ENCODE measurements at regions not wholly inside any gene's neighbourhood (a gene's known extent, or its start where the extent isn't known, plus 50 kb on each side); places are given as distances from the start of the nearest gene placed in this dataset.
"Not testable (repeated sequence)": the region's sequence is repeated elsewhere in the genome, so short reads cannot be mapped to it uniquely, and the experiment has no call there.

DNA sequence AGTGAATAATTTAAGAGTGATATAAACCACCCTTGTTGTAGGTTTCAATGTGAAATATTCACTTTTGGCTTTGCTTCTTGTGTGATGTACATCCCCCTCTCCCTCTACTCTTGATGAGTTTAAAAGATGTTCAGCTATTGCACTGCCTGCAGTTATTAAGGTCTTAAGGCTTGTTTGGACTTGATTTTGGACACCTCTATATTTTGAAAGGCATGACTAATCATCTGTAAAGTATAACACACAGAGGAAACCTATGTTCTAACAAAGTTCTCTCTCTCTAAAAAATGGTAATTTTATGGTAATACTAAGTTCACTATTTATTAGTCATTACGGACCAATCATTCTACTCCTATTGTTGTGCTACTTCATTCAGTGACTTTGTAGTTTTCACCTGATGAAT is 1719.9 kb downstream of the GRIK2 start:
- no peak for DNase-seq

DNA sequence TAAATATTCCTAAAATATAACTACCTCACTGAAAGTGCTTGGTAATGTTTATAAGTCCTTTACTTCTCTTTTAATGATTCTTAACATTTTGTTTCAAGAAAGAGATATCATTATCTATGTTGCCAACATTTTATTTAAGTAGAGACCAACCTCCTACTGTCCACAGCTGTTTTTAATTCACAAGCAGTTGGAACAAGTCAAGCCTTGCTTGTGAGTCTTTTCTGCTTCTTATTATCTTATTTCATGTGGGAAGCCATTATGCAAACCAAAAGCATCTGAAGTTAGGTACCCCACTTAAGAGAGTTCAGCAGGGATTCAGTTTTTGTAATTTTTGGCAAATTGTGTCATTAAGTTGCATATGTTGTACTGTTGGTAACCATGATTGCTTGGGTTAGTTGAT is 1714.5 kb downstream of the GRIK2 start:
- no peak for DNase-seq

DNA sequence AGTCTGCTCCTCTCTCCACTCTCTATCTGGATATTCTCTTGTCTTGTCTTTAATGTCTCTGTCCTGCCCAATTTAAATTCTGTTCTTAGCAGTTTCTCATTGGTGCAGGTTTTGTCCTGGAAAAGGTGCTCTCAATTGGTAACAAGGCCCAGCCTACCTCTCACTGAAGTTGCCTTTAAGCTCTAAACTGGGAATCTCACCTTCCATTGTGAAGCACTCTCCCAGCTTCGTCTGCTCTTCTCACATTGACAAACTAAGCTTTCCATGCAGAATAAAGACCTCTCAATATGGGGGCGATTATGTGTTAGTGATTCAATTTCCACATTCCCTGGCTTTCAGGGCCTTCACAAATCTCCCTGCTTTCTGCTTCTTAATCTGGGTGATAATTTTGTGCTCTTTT is 1712.2 kb downstream of the GRIK2 start:
- DNase-seq: no peak

DNA sequence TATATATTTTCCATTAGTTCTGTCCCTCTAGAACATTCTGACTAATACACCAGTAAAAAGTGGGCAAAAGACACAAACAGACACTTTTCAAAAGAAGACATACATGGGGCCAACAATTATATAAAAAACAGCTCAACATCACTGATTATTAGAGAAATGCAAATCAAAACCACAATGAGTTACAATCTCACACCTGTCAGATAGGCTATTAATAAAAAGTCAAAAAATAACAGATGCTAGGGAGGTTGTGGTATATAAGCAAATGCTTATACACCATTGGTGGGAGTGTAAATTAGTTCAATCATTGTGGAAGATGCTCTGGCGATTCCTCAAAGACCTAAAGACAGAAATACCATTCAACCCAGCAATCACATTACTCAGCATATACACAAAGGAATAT is 1707.8 kb downstream of the GRIK2 start:
- no peak for DNase-seq

DNA sequence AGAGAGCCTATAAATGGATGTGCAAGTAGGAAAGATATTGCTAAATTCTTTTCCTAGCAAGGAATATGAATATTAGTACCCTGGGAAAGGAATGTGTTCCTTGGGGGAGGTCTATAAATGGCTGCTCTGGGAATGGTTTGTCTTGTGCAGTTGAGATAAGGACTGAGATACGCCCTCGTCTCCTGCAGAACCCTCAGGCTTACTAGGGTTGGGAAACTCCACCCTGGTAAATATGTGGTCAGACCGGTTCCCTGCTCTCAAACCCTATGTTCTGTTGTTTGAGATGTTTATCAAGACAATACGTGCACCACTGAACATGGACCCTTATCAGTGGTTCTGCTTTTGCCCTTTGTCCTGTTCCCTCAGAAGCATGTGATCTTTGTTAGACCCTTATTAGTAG is 1698.9 kb downstream of the GRIK2 start:
- DNase-seq: not testable (repeated sequence)

DNA sequence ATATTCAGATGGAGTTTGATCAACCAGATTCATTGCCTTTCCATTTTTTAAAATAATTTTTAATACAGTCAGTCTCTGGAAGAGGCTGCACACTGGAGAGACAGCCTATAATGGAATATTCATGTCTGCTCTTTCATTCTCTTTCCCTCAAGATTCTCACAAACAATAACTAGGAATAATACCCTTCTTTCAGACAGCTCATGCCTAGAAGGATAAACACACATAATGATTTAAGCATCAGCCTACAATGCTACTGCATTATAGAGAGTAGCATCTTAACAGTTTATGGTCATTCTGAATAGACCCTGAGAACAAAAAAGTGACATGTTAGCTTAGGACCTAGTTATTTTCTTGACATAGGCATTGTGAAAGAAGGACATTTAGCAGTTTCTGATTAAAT is 1692.3 kb downstream of the GRIK2 start:
- DNase-seq: no peak

DNA sequence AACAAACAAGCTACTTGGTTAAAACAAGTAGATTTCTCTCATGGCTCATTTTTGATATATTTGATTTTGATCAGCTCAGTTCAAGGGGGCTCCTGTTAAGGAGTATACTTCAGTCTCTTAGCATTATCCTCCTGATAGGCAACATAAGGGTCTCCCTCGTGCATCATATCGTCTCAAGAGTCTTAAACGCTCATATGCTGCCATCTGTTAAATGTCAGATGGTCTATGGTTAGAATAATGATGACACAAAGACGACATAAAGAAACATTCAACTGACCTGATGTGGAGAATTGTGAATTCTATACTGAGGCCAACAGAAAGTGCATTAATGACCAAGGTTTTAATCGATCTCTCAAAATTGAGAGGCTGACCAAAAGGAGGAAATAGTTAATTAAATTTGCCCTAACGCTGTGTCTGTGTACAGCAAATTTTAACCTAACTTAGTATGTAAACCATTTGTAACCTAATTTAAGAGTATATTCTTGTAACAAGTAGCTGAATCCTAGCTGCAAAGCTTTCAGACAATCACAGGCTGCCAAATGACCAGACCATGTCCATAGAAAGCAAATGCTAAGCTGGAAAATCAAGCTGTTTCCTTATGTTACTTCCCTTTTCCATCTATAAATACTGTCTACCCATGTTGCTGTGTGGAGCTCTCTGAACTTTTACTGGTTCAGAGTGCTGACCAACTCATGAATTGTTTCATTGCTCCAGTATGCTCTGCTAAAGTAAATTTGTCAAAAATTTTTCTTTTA is 1688.5 kb downstream of the GRIK2 start:
- no peak for DNase-seq

DNA sequence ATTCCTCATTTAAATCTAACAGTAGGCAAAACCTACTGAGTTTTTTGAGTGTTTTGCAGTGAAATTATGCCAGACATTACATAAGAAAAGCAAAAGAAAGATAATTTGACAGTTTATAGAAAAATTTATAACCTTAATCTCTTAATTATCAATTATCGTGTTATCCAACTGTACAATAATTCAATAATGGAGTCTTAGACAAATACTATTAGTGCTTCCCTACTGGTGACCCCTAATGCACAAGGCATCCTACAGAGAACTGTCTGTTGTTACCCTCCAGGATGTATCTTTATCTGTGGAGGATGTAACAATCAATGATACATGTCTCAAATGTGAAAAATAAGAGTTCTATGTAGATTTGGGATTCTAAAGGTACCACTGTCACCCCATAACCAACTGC is 1687.6 kb downstream of the GRIK2 start:
- no peak for DNase-seq

DNA sequence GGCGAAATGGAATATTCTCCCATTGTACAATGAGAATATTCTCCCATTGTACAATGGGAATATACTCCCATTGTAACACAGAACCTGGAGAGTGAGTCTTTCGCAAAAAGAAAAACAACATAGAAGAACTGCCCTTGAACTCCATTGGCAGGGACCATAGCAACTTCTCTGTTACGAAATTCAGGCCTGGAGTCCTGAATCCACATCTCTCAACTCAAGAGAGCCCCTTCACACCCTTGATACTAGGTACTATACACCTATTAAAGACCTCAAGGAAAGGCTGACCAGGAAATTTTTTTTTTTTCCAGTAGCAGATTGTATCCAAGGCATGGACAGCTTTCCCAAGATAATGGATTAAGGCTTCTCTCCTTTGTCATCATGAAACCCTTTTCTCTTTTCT is 1687.0 kb downstream of the GRIK2 start:
- no peak for DNase-seq

DNA sequence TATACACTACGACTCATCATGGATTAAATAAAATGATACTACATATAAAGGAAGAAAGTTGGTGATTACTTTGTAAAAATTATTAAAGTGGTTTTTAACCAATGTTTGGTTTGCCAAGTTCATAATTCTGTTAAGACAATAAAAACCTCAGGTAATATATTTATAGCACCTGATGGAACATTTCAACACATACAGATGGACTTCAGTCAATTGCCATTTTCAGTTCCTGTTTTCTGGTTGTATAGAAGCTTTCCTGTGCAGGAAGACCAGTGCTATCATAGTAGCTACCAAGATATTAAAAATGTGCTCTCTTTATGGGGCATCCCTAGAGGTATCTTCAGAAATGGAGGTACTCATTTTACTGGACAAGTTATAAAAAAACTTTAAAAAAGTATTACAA is 1686.4 kb downstream of the GRIK2 start:
- no peak for DNase-seq

DNA sequence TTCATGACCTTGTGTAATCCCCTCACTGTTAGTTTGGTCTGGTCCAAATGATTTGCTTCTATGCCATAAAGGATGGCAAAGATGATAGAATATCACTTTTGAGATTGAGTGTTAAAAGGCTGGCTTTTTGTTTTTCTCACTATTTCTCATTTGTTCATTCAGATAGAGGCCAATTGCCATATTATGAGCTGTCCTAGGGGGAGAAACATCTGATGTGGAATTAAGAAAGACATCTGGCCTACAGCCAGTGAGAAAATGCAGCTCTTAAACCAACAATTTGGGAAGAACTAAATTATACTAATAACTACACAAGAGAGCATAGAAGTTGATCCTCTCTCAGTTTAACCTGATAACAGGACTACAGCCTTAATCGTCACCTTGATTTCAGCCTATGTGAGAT is 1668.6 kb downstream of the GRIK2 start:
- no peak for DNase-seq

DNA sequence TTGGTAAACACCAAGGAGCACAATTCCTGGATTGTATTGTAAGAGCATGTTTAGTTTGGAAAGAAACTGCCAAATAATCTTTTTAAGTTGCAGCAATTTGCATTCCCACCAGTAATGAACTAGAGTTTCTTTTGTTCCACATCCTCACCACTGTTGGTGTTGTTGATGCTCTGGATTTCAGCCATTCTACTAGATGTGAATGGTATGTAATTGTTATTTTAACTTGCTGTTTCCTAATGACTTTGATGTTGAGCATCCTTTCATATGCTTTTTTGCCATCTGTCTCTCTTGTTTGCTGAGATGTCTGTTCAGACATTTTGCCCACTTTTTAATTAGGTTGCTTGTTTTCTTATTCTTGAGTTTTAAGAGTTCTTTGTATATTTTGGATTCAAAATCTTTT is 1654.1 kb downstream of the GRIK2 start:
- no peak for DNase-seq

DNA sequence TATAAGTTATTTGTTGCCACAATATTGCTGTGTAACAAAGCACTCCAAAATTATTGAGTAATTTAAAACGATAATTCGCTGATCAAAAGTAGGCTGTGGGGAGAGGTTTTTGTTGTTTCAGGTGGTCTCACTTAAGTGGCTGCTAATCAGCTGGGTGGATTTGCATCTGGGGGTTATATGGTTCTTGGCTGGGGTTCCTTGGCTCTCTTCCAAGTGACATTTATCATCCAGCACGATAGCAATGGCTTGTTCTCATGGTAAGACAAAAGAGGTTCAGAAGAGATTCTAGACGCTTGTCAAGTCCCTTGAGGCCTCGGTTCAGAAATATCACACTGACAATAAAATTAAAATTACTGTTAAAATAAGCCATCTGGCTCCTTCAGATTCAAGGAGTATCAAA is 1648.8 kb downstream of the GRIK2 start:
- DNase-seq: no peak

DNA sequence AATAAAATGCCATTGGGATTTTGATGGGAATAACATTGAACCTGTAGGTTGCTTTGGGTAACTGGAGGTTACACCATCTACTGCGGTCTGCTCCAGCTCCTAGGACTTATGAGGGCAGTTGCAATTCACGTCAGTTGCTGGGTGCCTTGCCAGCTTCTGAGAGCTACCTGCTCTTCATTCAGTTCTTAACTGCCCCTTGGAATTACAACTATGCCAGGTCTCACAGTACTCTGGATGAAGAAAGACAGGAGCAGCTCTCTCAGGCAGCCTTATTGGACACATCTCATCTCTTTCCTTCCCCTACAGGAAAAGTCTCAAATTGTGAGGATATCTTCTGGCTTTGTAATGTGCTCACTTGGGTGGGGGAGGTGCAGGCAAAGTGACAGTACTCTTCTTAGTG is 1643.3 kb downstream of the GRIK2 start:
- no peak for DNase-seq

DNA sequence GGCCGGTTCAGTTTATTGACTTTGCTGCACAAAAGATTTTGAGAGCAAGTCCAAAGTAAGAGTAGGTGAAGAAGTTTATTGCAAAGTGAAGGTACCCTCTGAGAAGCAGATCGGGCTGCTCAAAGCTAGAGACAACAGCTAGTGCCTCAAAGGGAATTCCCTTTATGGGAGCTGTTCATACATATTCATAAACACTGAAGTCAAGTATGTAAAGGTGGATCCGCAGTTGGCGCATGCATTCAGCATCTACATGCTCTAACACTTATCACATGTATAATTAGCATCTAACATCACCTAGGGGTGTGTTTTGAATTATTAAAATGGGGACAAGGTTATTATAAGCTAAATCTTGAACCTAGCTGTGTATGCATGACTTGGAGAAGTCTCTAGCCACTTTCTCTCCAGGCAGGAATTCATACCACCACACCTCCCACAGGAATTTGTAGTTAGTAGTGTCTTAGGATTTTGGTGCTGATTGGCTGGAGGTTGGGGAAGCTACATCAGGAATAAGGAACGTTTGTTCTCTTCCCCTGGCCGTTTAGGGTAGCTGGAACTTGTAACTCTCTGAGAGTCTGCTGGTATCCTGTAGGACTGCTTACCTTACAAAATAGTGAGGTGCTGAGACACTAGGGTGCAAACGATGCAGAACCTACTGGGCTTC is 1633.9 kb downstream of the GRIK2 start:
- DNase-seq: no peak

DNA sequence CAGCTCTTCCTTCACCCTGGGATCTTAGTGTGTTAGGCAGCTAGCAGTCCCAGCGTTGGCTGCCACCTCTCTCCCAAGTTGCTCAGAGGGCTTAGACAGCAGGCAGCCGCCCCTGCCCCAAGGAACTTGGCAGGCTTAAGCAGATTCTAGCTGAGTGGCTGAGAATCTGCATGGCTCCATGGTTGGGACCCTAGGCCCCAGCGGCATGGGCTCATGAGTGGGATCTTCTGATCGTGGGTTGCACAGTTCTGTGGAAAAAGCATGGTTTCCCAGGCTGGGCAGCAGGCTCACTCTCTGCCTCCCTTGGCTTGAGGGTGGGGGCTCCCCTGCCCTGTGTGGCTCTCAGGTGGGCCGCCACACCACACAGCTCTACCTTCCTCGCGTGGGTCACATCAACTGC is 1624.9 kb downstream of the GRIK2 start:
- no peak for DNase-seq

DNA sequence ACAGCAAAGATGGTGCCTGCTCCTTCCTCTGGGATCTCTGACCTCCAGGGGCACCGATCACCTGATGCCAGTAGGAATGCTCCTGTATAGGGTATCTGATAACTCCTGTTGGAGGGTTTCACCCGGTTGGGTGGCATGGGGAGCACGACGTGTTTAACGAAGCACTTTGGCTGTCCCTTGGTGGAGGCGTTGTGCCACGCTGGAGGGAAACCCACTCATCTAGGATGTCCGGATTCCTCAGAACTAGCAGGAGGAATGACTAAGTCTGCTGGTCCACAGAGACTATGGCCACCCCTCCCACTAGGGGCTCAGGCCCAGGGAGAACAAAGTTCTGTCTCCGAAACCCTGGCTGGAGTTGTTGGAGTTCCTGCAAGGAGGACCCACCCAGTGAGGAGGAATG is 1624.4 kb downstream of the GRIK2 start:
- no peak for DNase-seq

DNA sequence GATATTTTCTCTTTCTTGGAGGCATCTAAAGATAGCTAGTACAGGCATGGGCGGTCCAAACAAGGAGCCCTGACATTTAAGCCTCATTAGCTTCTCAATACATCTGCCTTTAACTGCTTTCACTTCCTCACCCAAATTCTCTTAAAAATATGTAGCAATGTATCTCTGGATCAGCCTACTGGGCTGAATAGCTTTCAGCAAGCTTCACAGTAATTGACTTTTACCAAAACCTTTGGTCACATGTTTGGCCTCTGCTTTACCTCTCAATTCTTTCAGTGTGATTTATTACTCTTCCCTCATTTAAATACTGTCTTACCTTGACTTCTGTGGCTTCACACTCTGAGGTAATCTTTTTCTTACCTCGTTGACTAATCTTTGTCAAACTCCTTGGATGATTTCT is 1618.1 kb downstream of the GRIK2 start:
- no peak for DNase-seq

DNA sequence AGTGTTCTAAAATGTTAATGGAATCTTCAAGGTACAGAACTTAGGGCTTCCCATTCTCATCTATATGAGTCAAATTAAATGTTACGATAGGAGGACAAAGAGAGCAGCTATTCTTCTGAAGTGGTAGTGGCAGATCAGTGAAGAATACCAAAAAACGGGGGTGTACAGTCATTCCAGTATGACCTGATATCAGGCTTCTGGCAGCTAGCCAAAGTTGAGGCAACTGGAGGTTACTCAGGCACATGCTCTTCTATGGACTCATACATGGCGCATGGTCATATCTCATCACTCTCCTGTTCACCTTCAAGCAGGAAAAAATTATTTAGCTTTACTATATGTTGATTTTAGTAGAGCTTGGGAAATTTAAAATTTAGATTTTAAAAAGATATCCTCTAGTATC is 1608.8 kb downstream of the GRIK2 start:
- DNase-seq: peak; percentile 0

DNA sequence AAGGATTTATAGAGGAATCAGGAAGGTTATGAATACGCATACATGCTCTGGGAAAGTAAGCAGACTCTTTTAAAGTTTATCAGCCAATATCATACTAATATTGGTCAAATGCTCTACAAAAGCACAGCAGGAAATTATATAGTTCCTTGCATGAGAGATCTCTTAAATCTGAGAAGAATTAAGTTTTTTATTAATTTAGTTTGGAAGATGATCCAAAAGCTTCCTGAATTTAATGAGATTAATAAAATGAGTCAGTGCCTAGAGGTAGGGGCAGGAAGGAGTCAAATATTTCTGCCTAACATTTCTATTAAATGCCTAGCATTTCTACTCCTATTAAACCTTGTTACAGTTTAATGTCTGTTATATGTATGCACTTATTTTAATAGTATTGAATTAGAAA is 1608.2 kb downstream of the GRIK2 start:
- DNase-seq: no peak

DNA sequence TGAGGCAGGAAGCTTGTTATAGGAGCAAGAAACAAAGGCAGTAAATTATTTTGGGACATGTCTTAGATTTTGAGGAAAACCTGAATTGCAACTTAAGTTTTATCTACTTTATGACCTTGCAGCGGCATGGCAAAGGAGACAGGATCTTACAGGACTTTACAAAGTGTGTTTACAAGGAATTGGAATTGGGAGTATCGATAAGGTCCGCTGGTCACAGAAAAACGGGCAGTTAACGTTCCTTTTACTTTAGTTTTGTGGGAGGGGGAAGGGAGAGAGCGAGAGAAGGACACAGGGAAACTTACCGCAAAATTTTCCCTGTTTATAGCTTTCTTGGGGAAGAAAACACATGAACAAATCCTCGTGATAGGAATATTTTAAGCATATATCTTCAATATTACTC is 1607.2 kb downstream of the GRIK2 start:
- DNase-seq: no peak

DNA sequence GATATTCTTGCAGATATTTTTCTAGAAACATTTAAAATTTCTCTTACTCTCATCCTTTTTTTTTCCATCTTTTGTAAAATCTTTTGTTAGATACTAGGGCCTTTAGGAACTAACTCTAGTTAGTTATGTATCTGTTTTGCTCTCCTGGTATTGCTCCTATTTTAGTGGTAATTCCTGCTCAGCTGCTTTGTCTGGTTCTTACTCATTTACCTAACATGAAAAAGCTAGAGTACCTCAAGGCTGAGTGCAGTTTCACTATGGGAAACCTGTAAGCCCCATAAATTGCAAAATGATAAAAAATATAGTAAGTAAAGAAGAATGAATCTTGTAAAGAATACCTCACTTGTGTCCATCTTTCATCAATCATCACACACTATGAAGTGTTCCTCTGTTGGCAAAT is 1602.0 kb downstream of the GRIK2 start:
- DNase-seq: no peak

DNA sequence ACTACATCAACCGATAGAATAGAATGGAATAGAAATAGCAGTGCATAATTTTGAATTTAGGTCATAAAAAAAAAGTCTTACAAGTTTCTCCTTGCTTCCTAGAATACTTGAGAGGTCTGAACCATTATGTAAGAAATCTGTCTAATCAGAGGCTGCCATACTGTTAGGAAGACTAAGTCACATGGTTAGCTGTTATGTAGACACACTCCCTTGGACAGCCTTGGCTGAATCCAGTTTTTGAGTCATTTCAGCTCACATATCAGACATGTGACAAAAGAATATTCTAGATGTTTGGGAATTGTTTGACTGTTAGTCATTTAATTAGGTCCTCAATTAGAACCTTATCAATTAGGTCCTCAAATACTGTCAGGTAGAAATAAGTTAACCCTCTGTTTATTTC is 1601.4 kb downstream of the GRIK2 start:
- DNase-seq: no peak

DNA sequence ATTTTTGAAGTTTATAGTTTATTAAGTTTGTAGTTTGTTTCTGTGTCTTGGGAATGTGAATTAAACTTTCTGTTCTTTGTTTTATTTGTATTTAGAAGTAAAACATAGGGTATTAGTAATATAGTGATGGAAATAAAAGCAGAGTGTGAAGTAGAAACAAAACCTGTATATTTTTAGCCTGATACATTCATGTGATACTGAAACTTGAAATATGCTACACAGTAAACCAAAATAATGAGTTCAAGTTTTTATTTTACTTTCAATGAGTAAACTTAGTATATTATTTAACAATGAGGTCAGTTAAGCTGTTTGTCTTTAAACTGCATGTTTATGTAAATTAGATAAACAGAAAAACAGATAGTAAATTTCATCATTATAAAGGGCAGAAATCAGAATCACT is 1592.6 kb downstream of the GRIK2 start:
- DNase-seq: no peak

DNA sequence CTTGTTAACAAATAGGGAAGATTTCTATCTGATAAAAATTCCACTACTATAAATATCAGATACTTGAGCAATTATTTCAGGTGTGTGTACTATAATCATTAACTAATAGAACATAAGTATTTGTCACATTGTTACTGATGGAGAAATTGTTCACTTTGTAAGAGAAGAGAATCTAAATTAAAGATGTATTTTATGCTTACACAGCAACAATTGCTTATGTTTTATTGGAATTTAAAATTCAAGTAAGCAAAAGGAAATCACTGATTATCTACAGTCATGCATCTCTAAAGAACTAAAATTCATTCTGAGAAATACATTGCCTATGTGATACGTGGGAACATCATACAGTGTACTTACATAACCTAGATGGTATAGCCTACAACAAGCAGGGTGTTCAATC is 1590.8 kb downstream of the GRIK2 start:
- no peak for DNase-seq

All from activated CD4-positive, alpha-beta T cell treated with anti-CD3 and anti-CD28 coated beads, Interleukin-10, Interleukin-2, amounts not matched to agents 100 ng/mL and 50 ng/mL, durations not matched to agents 16 hours and 8 hours (primary cell).